HG03280 (cell line): ENCODE measurements at regions not wholly inside any gene's neighbourhood (a gene's known extent, or its start where the extent isn't known, plus 50 kb on each side); places are given as distances from the start of the nearest gene placed in this dataset.
"Not testable (repeated sequence)": the region's sequence is repeated elsewhere in the genome, so short reads cannot be mapped to it uniquely, and the experiment has no call there.

Source experiments
- ATAC-seq: cut with Tn5 transposase; IDR thresholded peaks from one replicate; pipeline ENCODE4 v1.9.1; 2021; ENCODE audit warnings: mild to moderate bottlenecking, moderate library complexity; ENCODE audit not compliant: unreplicated experiment

DNA sequence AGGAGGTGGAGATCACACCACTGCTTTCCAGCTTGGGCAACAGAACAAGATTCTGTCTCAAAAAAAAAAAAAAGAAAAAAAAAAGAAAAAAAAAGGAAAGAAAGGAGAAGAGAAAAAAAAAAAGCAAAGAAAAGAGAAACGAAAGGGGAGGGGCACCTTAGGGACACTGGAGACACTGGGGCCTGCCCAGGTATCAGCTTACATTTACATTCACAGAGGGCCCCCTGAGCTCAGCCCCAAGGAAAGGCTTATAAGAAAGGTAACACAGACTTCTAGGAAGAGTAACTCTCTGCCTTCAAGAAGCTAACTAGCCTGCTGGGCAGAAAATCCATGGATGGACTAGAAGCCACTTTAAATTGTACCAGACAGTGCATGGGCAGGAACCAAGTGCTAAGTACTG lies 108.8 kb downstream of the NPY start:
- ATAC-seq: no peak

DNA sequence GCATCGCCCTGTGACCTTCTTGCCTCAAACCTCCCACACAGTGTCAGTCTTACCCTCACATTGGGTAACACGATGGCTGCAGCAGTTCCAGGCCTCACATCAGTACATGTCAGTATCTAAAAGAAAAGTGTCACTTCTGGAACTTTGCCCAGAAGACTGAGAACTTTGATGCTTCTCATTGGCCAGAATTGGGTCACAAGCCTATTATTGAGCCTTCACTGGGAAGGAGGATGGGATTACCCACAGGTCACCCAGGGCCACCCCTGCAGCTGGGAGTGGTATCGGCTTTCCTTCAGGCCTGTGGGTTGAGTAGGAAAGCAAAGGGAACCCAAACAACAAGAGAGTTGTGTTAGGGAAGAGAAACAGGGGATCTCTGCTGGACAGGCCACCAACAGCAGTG lies 111.5 kb downstream of the NPY start:
- ATAC-seq: no peak

DNA sequence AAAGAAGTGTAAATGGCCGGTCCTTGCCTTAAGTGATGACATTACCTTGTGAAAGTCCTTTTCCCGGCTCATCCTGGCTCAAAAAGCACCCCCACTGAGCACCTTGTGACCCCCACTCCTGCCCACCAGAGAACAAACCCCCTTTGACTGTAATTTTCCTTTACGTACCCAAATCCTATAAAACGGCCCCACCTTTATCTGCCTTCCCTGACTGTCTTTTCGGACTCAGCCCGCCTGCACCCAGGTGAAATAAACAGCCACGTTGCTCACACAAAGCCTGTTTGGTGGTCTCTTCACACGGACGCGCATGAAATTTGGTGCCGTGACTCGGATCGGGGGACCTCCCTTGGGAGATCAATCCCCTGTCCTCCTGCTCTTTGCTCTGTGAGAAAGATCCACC lies 112.4 kb downstream of the NPY start:
- ATAC-seq: not testable (repeated sequence)

DNA sequence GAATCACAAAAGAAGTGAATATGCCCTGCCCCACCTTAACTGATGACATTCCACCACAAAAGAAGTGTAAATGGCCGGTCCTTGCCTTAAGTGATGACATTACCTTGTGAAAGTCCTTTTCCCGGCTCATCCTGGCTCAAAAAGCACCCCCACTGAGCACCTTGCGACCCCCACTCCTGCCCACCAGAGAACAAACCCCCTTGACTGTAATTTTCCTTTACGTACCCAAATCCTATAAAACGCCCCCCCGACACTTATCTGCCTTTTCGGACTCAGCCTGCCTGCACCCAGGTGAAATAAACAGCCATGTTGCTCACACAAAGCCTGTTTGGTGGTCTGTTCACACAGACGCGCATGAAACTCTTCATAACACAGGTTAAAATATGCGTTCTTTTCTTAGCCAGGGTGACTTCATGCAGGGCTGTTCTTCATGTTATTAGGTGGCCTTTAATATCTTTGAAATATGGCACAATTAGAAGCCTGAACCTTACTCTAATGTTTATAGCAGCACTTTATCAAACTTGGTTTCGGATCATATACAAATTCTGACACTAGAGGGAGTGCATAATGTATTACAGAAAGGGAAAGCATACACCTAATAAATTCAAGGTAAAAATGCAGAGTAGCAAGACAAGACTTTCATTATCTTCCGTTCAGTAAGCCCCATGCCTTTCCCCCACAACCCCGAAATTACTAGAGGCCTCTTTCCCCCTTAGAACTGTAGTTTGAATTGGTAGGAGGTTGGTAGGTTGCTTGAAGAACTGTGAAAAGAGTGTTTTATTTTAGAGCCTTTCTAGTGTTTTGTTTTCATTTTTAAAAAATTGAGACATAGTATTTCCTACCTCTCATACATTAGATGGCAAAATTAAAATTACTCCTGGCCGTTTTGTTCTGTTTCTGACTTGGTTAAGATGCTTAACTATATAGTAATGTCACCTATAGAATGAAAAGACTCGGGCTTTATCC lies 117.9 kb downstream of the NPY start:
- ATAC-seq: no peak

DNA sequence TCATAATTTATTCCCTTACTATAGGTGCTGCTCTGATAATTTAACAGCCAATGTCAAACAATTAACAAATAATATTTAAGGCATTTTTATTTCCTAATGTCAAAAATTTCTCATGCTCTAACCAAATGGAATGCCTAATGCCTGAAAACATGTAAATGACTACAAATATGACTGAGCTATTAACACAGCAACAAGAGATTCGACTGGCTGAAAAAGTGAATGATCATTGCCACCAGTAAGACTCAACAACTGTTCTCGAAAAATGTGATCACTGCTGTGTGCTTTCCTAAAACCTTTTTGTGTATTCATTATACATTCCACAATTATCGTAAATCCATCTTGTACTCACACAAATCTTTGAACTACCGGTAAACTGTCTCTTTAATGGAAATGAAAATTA lies 118.7 kb downstream of the NPY start:
- ATAC-seq: no peak

DNA sequence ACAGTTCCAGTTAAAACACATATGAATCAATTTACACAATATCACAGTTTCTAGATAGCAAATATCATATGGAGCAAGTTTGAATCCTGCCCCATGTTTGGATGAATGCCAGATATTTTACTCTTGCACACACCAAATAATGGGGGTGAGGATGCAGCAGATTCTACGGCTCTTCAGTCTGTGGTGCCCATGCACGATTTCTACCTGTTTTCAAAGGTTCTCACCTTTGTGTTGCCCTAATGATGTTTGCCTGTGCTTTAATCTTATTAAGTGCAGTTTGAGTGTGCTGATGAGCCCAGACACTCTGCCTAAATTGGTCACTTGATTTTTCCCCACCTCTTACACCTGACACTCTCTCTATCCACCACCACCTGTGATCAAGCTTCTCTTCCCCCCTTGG lies 119.6 kb downstream of the NPY start:
- ATAC-seq: no peak

DNA sequence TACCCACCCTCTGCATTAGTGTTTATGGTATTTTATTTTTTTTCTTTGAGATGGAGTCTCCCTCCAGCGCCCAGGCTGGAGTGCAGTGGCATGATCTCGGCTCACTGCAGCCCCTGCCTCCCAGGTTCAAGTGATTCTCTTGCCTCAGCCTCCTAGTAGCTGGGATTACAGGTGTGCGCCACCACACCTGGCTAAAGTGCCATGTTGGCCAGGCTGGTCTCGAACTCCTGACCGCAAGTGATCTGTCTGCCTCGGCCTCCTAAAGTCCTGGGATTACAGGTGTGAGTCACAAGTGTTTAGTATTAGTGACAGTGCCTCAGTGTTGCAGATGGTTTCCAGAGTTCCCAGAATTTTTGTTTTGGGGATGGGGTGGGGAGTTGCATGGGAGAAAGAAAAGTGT lies 120.3 kb downstream of the NPY start:
- no peak for ATAC-seq

DNA sequence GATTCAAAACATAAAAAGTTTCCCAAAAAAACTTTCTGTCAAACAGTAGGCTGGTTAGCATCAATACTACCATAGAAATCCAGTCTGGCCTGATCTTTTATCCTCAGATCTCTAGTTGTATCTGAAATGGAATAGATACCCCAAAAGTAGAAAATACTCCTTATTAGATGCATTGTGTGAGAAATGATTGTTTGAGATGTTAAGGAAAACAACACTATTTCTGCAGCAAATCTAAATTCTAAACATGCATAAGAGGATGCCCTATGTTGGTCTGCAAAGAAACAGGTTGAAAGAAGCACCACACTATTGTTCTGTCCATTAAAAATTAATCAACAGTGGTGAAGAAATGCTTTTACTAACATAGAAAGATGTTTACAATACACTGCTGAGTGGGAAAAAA lies 121.0 kb downstream of the NPY start:
- no peak for ATAC-seq

DNA sequence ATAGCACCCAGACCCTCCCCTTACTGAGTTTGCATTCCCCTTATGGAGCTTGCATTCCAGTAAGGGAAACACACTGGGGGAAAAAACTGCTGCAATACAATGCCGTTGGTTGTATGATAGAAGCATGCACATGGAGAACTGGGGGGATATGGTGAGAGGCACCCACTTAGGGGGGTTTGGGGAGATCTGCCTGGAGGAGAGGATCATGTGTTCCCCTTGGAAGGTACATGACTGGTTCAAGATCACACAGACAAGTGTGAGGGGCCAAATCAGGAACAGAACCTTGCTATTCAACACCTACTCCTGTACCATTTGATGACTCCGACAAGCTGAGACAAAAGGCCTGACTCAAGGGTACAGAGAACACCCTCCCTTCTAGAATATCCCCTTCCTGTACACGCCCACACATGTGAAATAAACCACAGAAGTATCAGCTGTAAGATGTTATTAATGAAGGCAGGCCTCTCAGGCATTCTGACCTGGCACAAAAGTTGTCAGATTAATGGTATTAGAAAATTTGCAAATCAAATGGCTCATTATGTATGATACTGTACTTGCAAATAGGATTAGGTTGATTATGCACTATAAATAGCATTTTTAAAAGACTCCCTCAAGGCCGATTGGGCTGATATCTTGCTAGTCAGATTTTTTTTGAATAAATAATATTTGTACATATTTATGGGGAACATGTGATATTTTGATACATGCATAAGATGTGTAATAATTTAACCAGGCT lies 122.2 kb downstream of the NPY start:
- ATAC-seq: no peak

DNA sequence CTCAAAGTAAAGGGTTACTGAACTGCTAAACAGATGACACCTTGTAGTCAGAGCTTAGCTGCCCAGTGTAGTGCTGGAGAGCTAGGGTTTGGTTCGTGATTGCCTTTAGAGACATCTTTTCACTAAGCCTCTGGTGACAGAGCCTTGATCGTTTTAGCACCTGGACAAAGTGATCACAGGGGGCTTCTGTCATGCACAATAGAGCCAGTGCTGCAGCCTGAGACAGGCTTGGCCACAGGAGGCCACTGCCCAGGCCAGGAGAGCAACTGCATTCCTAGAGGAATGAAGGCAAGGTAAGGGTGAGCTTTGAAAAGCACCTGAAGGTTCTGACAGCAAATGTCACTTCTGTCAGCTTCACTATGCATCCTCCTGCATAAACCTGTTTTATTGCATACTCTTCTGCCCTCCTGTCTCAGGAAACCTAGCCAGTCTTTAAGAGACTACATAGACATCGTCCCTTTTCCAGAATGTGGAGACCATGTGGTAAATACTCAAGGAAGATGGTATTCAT lies 122.9 kb downstream of the NPY start:
- ATAC-seq: no peak

DNA sequence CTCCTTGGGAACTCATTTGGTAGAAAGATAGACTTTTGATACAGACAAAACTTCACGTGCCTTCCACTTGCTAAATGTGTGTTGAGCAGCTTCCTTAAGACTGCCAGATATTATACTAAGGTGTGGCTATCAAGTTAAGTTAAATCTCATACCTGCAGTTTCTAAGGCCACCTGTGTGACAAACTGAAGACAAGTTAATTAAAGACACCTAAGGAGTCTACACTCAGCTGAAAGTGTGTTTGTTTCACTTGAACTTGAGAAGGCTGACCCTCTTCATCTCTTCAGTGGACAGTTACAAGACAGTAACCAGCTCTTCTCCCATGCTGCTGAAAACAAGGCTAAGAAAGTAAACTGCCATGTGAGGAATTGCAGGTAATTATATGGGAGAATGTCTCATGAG lies 124.0 kb downstream of the NPY start:
- no peak for ATAC-seq

DNA sequence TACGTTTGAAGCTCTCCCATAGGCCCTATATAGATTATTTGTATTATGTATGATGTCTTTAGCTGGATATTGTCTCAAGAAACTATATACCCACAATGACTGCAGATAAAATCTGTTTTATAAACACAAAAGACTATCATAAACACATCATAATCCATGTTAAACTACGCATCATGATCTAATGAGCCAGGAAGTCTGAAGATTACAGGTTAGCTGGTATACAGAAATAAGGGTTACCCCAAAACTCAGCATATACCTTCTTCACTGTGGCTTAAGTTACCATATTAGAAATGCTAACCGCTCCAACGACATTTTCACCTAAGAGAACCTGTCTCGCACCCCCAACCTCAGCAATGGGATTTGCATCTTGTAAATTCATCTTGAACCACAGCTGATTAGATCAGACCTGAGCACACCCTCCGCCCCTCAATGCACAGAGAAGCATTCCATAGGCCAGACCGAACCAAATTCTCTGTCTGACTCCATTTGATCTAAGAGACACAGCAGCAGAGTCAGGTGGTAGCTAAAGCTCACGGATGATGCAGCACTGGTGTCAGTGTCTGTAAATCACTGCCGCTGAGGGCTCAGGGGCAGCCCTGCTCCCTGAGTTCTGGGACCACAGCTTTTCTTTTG lies 124.9 kb downstream of the NPY start:
- ATAC-seq: no peak

DNA sequence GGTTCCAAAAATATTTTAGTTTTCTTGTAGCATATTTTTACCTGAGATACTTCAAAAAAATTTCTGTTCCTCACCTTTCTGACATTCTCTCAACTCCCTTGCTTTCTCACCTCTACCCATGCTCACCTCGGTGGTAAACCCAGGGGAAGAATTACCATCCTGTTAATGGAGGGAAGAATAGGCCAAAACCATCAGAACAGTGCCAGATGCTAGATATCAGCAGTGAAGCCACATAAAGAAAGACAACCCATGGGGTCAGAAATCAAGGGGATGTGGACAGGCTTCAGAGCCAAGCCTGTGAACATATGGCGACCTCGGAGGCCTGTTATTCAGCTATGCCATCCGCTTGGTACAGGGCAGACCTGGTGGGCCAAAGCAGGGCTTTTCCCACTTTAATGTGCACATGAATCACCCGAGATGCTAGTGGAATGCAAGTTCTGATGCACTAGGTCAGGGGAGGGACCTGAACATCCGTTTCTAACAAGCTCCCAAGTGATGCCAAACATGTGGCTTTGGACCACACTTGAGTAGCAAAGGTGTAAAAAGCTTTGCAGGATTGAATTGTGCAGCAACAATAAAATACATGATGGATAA lies 125.5 kb downstream of the NPY start:
- ATAC-seq: no peak

DNA sequence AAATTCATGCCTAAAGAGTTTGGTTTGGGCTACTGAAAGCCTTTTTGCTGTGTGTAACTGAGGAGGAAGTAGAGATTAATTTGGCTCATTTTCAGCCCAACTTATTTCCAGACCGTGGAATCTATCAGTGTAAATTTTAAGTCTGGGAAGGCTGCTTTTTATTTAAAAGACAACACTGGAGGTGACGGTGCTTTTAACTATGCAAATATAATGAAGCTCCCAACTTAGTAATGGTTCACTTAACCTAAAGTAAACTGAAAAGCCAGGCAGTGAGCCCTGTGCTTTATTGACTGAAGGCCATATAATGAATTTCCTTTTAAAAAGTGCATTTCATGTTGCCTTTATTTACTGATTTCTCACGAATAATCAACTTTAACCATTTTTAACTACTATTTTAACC lies 127.2 kb downstream of the NPY start:
- no peak for ATAC-seq

DNA sequence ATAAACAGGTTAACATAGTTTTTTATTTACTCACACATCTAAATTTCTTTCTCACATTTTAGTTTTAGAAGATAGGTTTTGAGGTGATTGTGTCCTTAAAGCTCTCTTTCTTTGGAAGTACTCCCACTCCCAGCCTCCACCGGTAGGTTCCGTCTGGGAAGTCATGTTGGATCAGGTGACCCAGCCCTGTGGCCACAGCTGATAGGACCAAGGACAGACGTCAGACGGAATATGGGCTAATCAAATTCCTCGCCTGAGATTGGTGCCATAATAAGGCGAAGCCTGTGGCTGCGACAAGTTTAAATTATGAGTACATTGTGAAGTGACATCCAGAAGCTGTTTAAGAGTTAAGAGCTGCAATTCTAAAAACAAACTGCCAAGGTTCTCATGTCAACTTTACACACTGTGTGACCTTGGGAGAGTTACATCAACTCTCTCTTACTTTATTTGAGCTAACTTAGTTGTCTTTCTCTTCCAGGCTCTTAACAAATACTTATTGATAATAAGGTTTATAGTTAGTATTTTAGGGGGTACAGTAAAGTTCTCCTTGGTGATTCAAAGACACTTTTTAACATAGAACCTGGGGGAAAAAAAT lies 133.6 kb downstream of the NPY start:
- no peak for ATAC-seq

DNA sequence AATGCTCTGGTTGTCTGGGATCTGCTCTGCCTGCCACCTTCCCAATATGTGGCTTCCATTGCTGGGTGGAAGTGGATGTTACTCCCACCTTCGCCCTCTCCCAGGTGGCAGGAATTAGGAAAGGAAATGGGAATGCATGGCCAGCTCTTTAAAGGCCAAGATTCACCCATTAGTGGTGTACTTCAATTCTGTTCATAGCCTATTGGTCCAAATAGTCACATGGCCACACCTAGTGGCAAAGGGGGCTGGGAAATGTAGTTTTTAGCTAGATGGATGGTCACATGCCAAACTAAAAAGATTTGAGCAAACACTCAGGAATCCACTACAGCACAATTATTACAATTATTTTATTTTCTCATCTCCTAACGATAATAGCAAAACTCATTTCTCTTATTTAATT lies 135.1 kb downstream of the NPY start:
- peak; percentile 45 for ATAC-seq

DNA sequence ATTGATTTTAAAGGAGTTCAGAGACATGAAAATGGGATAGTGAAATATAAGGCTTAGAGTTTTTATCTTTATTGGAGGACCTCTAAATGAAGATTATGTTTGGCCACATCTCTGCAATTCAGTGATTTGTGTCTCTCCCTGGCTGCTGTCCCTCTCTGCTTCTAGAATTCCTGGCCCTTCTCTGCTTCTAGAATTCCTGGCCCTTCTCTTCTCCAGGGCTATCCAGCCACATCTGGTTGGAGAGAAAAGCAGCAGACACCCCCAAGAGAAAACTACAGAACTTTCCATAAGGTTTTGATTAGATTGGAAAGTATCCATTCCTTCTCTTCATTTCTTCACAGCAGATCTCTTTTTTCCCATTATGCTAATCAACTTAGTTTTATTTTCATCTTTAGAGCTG lies 135.5 kb downstream of the NPY start:
- no peak for ATAC-seq

DNA sequence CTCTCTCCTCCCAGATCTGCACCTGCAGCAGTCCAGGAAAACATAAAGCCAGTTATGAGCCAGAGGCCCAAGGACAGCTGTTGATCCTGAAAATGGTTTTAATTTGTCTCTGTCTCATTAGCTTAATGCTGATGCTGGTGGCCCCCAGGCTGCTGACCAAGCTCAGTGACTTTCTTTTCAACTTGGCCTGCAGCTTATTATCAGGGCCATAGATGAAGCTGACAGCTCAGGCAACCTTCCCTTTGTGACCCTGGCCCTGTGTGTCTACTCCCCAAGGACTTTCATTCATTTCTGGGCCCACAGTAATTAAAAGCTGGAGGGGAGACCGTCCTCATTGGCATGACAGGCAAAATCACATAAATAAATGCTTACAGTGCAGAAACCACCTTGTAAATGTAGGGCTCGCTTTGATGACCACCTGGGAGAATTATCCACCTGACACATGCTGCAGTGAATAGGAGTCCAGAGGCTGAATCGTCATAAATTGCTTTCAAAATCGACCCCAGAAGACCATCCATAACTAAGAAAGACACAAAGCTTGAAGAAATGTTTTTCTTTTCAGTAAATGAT lies 138.5 kb downstream of the NPY start:
- no peak for ATAC-seq

DNA sequence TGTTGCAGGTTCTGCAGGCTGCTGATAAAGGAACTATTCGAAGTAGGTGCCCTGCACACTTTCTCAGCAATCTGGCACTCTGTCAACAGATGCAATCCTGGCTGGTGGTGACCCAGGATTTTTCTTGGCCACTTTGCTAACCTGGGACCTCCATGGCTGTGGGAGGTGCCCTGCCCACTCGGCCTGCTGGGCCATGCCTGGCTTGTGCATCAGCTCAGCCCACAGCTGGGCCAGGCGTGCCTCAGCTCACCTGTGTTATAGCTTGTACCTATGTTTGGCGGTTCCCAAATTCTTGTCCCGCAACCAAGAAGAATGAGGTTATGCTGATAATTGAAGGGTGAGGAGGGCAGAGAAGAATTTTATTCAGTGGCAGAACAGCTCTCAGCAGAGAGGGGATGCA lies 141.7 kb downstream of the NPY start:
- ATAC-seq: no peak

DNA sequence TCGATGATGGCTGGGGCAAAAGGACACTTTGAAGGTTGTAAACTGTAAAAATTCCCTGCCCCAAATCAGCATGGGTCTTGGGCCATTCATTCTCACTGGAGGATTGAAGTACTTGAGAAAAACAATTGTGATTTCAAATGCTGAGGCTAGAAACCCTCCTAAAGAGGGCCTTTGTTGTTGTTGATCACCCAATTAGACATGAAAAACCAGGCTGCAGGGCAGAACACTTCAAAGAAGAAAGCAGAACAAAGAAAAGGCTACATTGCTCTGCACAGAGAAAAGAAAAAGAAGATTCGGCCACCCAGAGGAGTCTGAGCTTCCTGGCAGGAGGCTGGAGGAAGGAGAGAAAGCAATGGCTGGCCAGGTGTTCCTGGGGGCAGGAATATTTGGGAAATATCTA lies 143.1 kb downstream of the NPY start:
- no peak for ATAC-seq
